GM23338 (cell line): ENCODE measurements at regions not wholly inside any gene's neighbourhood (a gene's known extent, or its start where the extent isn't known, plus 50 kb on each side); places are given as distances from the start of the nearest gene placed in this dataset.

Source experiments
- ATAC-seq: fragments of 200-7000 bp; cut with Tn5 transposase; 3 replicates; pipeline ENCODE4 v1.9.1; 2020
- DNase-seq: peaks from one replicate; pipeline ENCODE4 v3.0.0-alpha.2; 2015; ENCODE audit warnings: low spot score
- H2AFZ ChIP-seq: fragments of 200-600 bp; sonication (generic); 2 replicates; pipeline ENCODE4 v1.8.0; 2016; ENCODE audit warnings: antibody characterized with exemption, mild to moderate bottlenecking, moderate library complexity
- H3F3A ChIP-seq: fragments of 200-600 bp; sonication (generic); replicated peaks from 2 replicates; pipeline ENCODE4 v1.8.0; 2017; ENCODE audit warnings: antibody characterized with exemption, mixed run types, low read depth
- H3K27ac ChIP-seq: fragments of 200-600 bp; sonication (generic); 2 replicates; pipeline ENCODE4 v1.6.1; 2016; ENCODE audit warnings: low read depth
- H3K27me3 ChIP-seq: fragments of 200-600 bp; sonication (generic); 2 replicates; pipeline ENCODE4 v1.8.0; 2016; ENCODE audit warnings: mild to moderate bottlenecking, mixed run types, moderate library complexity; ENCODE audit not compliant: insufficient read depth
- H3K36me3 ChIP-seq: fragments of 200-600 bp; sonication (generic); 2 replicates; pipeline ENCODE4 v1.8.0; 2016; ENCODE audit warnings: mild to moderate bottlenecking; ENCODE audit not compliant: insufficient read depth
- H3K4me1 ChIP-seq: fragments of 200-600 bp; sonication (generic); 2 replicates; pipeline ENCODE4 v1.8.0; 2016; ENCODE audit warnings: mild to moderate bottlenecking, moderate library complexity; ENCODE audit not compliant: insufficient read depth
- H3K4me2 ChIP-seq: fragments of 200-600 bp; sonication (generic); 2 replicates; pipeline ENCODE4 v1.7.1; 2017; ENCODE audit warnings: mixed run types
- H3K4me3 ChIP-seq: fragments of 200-600 bp; sonication (generic); 2 replicates; pipeline ENCODE4 v1.6.1; 2016; ENCODE audit warnings: mixed run types
- H3K79me2 ChIP-seq: fragments of 200-600 bp; sonication (generic); replicated peaks from 2 replicates; pipeline ENCODE4 v1.8.0; 2017; ENCODE audit warnings: mild to moderate bottlenecking; ENCODE audit not compliant: insufficient read depth
- H3K9me2 ChIP-seq: fragments of 200-600 bp; sonication (generic); 2 replicates; pipeline ENCODE4 v1.8.0; 2017; ENCODE audit not compliant: insufficient read depth
- H4K20me1 ChIP-seq: fragments of 200-600 bp; sonication (generic); replicated peaks from 2 replicates; pipeline ENCODE4 v1.8.0; 2017; ENCODE audit warnings: mild to moderate bottlenecking; ENCODE audit not compliant: insufficient read depth
- H3K27ac Mint-ChIP-seq: 2 replicates; pipeline ENCODE4 v1.8.0; 2020; ENCODE audit warnings: inconsistent platforms, mild to moderate bottlenecking, moderate library complexity, mixed read lengths
- H3K27me3 Mint-ChIP-seq: 3 replicates; pipeline ENCODE4 v1.8.0; 2022; ENCODE audit warnings: low read depth, mild to moderate bottlenecking, moderate library complexity, mixed read lengths, inconsistent platforms; ENCODE audit not compliant: insufficient read depth, poor library complexity
- H3K36me3 Mint-ChIP-seq: 3 replicates; pipeline ENCODE4 v1.8.0; 2021; ENCODE audit warnings: low read depth, mild to moderate bottlenecking, inconsistent platforms, moderate library complexity, mixed read lengths
- H3K4me1 Mint-ChIP-seq: 3 replicates; pipeline ENCODE4 v1.8.0; 2020; ENCODE audit warnings: mild to moderate bottlenecking, inconsistent platforms, mixed read lengths
- H3K4me3 Mint-ChIP-seq: 3 replicates; pipeline ENCODE4 v1.8.0; 2021; ENCODE audit warnings: moderate library complexity, mild to moderate bottlenecking, inconsistent platforms, mixed read lengths
- H3K9me3 Mint-ChIP-seq: 3 replicates; pipeline ENCODE4 v1.8.0; 2020; ENCODE audit warnings: moderate library complexity, mild to moderate bottlenecking, inconsistent platforms, mixed read lengths
- CREB1 ChIP-seq: fragments of 250-450 bp; sonication (Bioruptor Pico); IDR thresholded peaks from 2 replicates; pipeline ENCODE4 v1.5.0; 2020; ENCODE audit warnings: low read depth, mild to moderate bottlenecking, moderate library complexity
- ETS1 ChIP-seq: IDR thresholded peaks from 2 replicates; pipeline ENCODE4 v1.6.1; 2016; ENCODE audit warnings: antibody characterized with exemption
- EZH2 ChIP-seq: fragments of 200-600 bp; sonication (generic); IDR thresholded peaks from one replicate; pipeline ENCODE4 v1.8.0; 2017; ENCODE audit warnings: antibody characterized with exemption, mild to moderate bottlenecking, low read depth; ENCODE audit not compliant: unreplicated experiment
- EZH2phosphoT487 ChIP-seq: fragments of 200-600 bp; sonication (generic); IDR thresholded peaks from one replicate; pipeline ENCODE4 v1.8.1; 2018; ENCODE audit warnings: antibody characterized with exemption; ENCODE audit not compliant: unreplicated experiment
- JUNB ChIP-seq: IDR thresholded peaks from one replicate; pipeline ENCODE4 v1.6.1; 2016; ENCODE audit warnings: antibody characterized with exemption; ENCODE audit not compliant: unreplicated experiment
- NANOG ChIP-seq: IDR thresholded peaks from 2 replicates; pipeline ENCODE4 v1.6.1; 2016; ENCODE audit warnings: antibody characterized with exemption, borderline replicate concordance
- POLR2AphosphoS5 ChIP-seq: IDR thresholded peaks from 2 replicates; pipeline ENCODE4 v1.6.1; 2016; ENCODE audit warnings: antibody characterized with exemption, low read depth
- STAT1 ChIP-seq: IDR thresholded peaks from one replicate; pipeline ENCODE4 v1.6.1; 2016; ENCODE audit warnings: antibody characterized with exemption; ENCODE audit not compliant: unreplicated experiment
- ZNF114 ChIP-seq: fragments of 250-450 bp; sonication (Bioruptor Pico); IDR thresholded peaks from 2 replicates; pipeline ENCODE4 v1.5.0; 2020; ENCODE audit warnings: mild to moderate bottlenecking, moderate library complexity
- ZNF331 ChIP-seq: fragments of 250-450 bp; sonication (Bioruptor Pico); IDR thresholded peaks from 2 replicates; pipeline ENCODE4 v1.5.0; 2020; ENCODE audit warnings: low read depth, mild to moderate bottlenecking, moderate library complexity
- ZNF462 ChIP-seq: fragments of 250-450 bp; sonication (Bioruptor Pico); IDR thresholded peaks from 2 replicates; pipeline ENCODE4 v1.5.0; 2020; ENCODE audit warnings: mild to moderate bottlenecking, moderate library complexity
- TF ChIP-seq, protein P1 (sequence below), 2 experiments: fragments of 200-600 bp in 1 of 2; sonication (generic) in 1 of 2; conservative IDR thresholded peaks; 2 replicates each; pipeline versions ENCODE4 v1.5.1 to v1.6.1; 2016 to 2017; ENCODE audit warnings: antibody characterized with exemption in 2 of 2, low read depth in 2 of 2, mild to moderate bottlenecking in 2 of 2, moderate library complexity in 1 of 2
- TF ChIP-seq, protein P2 (sequence below): IDR thresholded peaks from one replicate; pipeline ENCODE4 v1.6.1; 2018; ENCODE audit warnings: antibody characterized with exemption; ENCODE audit not compliant: unreplicated experiment

- TF ChIP-seq POLR2AphosphoS5, result no peak
- TF ChIP-seq ZNF462 (CRISPR knock-in tag), result no peak
- no peak for TF ChIP-seq STAT1
- no peak for TF ChIP-seq ETS1
- TF ChIP-seq ZNF114 (CRISPR knock-in tag), result no peak
- TF ChIP-seq NANOG, result no peak
- TF ChIP-seq, protein P1, sequence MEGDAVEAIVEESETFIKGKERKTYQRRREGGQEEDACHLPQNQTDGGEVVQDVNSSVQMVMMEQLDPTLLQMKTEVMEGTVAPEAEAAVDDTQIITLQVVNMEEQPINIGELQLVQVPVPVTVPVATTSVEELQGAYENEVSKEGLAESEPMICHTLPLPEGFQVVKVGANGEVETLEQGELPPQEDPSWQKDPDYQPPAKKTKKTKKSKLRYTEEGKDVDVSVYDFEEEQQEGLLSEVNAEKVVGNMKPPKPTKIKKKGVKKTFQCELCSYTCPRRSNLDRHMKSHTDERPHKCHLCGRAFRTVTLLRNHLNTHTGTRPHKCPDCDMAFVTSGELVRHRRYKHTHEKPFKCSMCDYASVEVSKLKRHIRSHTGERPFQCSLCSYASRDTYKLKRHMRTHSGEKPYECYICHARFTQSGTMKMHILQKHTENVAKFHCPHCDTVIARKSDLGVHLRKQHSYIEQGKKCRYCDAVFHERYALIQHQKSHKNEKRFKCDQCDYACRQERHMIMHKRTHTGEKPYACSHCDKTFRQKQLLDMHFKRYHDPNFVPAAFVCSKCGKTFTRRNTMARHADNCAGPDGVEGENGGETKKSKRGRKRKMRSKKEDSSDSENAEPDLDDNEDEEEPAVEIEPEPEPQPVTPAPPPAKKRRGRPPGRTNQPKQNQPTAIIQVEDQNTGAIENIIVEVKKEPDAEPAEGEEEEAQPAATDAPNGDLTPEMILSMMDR (conservative IDR thresholded peaks at IDR 0.05; ENCODE audit: low read depth in 2 of 2), result no peak
- TF ChIP-seq CREB1, result no peak
- no peak for TF ChIP-seq JUNB
- no peak for TF ChIP-seq ZNF331 (CRISPR knock-in tag)
- no peak for TF ChIP-seq EZH2phosphoT487
- TF ChIP-seq, protein P2, sequence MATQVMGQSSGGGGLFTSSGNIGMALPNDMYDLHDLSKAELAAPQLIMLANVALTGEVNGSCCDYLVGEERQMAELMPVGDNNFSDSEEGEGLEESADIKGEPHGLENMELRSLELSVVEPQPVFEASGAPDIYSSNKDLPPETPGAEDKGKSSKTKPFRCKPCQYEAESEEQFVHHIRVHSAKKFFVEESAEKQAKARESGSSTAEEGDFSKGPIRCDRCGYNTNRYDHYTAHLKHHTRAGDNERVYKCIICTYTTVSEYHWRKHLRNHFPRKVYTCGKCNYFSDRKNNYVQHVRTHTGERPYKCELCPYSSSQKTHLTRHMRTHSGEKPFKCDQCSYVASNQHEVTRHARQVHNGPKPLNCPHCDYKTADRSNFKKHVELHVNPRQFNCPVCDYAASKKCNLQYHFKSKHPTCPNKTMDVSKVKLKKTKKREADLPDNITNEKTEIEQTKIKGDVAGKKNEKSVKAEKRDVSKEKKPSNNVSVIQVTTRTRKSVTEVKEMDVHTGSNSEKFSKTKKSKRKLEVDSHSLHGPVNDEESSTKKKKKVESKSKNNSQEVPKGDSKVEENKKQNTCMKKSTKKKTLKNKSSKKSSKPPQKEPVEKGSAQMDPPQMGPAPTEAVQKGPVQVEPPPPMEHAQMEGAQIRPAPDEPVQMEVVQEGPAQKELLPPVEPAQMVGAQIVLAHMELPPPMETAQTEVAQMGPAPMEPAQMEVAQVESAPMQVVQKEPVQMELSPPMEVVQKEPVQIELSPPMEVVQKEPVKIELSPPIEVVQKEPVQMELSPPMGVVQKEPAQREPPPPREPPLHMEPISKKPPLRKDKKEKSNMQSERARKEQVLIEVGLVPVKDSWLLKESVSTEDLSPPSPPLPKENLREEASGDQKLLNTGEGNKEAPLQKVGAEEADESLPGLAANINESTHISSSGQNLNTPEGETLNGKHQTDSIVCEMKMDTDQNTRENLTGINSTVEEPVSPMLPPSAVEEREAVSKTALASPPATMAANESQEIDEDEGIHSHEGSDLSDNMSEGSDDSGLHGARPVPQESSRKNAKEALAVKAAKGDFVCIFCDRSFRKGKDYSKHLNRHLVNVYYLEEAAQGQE, result no peak
- no peak for TF ChIP-seq EZH2
- no peak overlapping the region for H3K4me2 ChIP-seq
- H3K4me1 ChIP-seq, result no peaks in the 10 kb centered on the region
- peaks cover 2% of the 10 kb centered on the region for H3K27me3 Mint-ChIP-seq
- peak; percentile 48 for ATAC-seq
- H3K27ac ChIP-seq, result no peak overlapping the region
- peak overlapping the region; percentile 32; the same call in 1 of the 2 replicates for H2AFZ ChIP-seq
- no peaks in the 10 kb centered on the region; the same call in 2 of the 3 replicates for H3K36me3 Mint-ChIP-seq
- no peaks in the 10 kb centered on the region for H3K4me1 Mint-ChIP-seq
- no peaks in the 10 kb centered on the region for H3K9me2 ChIP-seq
- no peak for DNase-seq
- H3F3A ChIP-seq, result no peaks in the 10 kb centered on the region
- H3K4me3 ChIP-seq, result no peak overlapping the region
- no peaks in the 10 kb centered on the region for H3K27me3 ChIP-seq
- H4K20me1 ChIP-seq, result no peaks in the 10 kb centered on the region
- H3K36me3 ChIP-seq, result no peaks in the 10 kb centered on the region; the same call in 1 of the 2 replicates
- H3K27ac Mint-ChIP-seq, result no peak overlapping the region
- H3K79me2 ChIP-seq, result no peaks in the 10 kb centered on the region
- H3K4me3 Mint-ChIP-seq, result no peak overlapping the region
- peaks cover 3% of the 10 kb centered on the region for H3K9me3 Mint-ChIP-seq
These were observed 180.7 kb upstream of the NRXN3 start for GRCh38 chr14:77989441-77989991.
